AG10803 (cell line): ENCODE measurements at regions not wholly inside any gene's neighbourhood (a gene's known extent, or its start where the extent isn't known, plus 50 kb on each side); places are given as distances from the start of the nearest gene placed in this dataset.

Experiments
- DNase-seq: peaks from one replicate; pipeline ENCODE4 v3.0.0; 2010; ENCODE audit warnings: low read depth
- H3K4me3 ChIP-seq: 2 replicates; pipeline ENCODE4 v1.5.1; 2011; ENCODE audit warnings: mild to moderate bottlenecking, low read length, control low read depth
- TF ChIP-seq, protein P1 (sequence below): conservative IDR thresholded peaks from 2 replicates; pipeline ENCODE4 v1.5.1; 2011; ENCODE audit warnings: mild to moderate bottlenecking, low read length, control low read depth, inconsistent platforms

DNA sequence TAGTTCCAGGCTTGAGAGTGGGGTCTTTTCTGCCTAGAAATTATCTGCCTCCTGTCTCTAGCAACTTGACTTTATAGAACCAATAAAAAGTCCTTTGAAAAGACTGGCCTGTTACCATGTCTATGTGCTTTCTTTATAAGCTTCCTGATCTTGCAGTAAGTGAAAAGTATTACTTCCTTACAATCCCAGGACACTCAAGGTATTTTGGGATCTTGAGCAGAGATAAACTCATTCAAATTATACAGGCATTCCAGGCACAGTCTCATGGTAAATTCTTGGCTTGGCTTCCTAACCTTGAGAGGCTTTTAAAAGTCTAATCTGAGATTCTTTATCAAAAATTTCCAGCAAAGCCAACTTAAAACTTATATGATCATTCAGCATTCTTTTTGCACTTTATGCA, 833.0 kb upstream of the POU3F4 start:
- TF ChIP-seq, protein P1, sequence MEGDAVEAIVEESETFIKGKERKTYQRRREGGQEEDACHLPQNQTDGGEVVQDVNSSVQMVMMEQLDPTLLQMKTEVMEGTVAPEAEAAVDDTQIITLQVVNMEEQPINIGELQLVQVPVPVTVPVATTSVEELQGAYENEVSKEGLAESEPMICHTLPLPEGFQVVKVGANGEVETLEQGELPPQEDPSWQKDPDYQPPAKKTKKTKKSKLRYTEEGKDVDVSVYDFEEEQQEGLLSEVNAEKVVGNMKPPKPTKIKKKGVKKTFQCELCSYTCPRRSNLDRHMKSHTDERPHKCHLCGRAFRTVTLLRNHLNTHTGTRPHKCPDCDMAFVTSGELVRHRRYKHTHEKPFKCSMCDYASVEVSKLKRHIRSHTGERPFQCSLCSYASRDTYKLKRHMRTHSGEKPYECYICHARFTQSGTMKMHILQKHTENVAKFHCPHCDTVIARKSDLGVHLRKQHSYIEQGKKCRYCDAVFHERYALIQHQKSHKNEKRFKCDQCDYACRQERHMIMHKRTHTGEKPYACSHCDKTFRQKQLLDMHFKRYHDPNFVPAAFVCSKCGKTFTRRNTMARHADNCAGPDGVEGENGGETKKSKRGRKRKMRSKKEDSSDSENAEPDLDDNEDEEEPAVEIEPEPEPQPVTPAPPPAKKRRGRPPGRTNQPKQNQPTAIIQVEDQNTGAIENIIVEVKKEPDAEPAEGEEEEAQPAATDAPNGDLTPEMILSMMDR = no peak
- DNase-seq = no peak
- no peak overlapping the region for H3K4me3 ChIP-seq

GRCh38 chrX:82676386-82676785, 831.7 kb upstream of the POU3F4 start:
- TF ChIP-seq, protein P1 = no peak

GRCh38 chrX:82677286-82677685, 830.8 kb upstream of the POU3F4 start:
- TF ChIP-seq, protein P1 = no peak

More at GRCh38 chrX:82676386-82676785, 831.7 kb upstream of the POU3F4 start:
- no peak overlapping the region for H3K4me3 ChIP-seq
- DNase-seq = no peak

GRCh38 chrX:82692991-82693390, 815.1 kb upstream of the POU3F4 start:
- DNase-seq = no peak
- H3K4me3 ChIP-seq = no peak overlapping the region
- TF ChIP-seq, protein P1 = no peak

More at GRCh38 chrX:82677286-82677685, 830.8 kb upstream of the POU3F4 start:
- H3K4me3 ChIP-seq = no peak overlapping the region
- no peak for DNase-seq

- TF ChIP-seq, protein P1 = no peak
- no peak overlapping the region for H3K4me3 ChIP-seq
These were observed 813.0 kb upstream of the POU3F4 start for GRCh38 chrX:82695066-82695465.

GRCh38 chrX:82703551-82703950, 804.5 kb upstream of the POU3F4 start:
- H3K4me3 ChIP-seq = no peak overlapping the region
- DNase-seq = no peak
- TF ChIP-seq, protein P1 = no peak

More at GRCh38 chrX:82695066-82695465, 813.0 kb upstream of the POU3F4 start:
- DNase-seq = no peak

DNA sequence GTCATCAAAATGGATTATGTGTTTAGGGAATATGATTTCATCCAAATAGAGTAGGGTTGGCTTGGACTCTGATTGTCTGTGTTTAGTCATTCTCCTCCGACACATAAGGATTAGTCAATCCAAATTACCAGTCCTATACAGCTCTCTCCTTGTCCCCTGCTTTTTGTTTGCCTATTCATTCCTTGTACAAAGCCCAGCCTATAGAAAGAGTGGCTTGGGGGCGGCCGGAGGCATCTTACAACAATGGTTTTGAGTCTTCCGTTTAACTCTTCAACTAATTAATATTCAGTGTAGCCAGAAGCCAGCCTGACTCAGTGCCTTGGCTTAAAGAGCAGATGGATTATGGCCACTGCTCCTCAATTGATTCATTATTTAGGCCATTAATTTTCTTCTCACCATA, 796.6 kb upstream of the POU3F4 start:
- no peak overlapping the region for H3K4me3 ChIP-seq
- DNase-seq = no peak
- TF ChIP-seq, protein P1 = no peak
